NT2/D1 (cell line): ENCODE measurements at regions not wholly inside any gene's neighbourhood (a gene's known extent, or its start where the extent isn't known, plus 50 kb on each side); places are given as distances from the start of the nearest gene placed in this dataset.

ENCODE experiments used
- DNase-seq: peaks from one replicate; pipeline ENCODE4 v3.0.0-alpha.2; 2011; ENCODE audit warnings: low read depth, low spot score
- H3K27me3 ChIP-seq: 2 replicates; pipeline ENCODE4 v1.6.0; 2011; ENCODE audit warnings: mild to moderate bottlenecking; ENCODE audit not compliant: insufficient read length, insufficient read depth
- H3K36me3 ChIP-seq: 2 replicates; pipeline ENCODE4 v1.6.1; 2011; ENCODE audit warnings: mild to moderate bottlenecking, low read length, mixed read lengths; ENCODE audit not compliant: insufficient read depth, insufficient read length
- H3K4me1 ChIP-seq: 2 replicates; pipeline ENCODE4 v1.5.1; 2011; ENCODE audit not compliant: insufficient read depth, insufficient read length
- H3K4me3 ChIP-seq: 2 replicates; pipeline ENCODE4 v1.5.1; 2011; ENCODE audit warnings: low read depth; ENCODE audit not compliant: insufficient read length
- H3K9ac ChIP-seq: 2 replicates; pipeline ENCODE4 v1.6.0; 2011; ENCODE audit warnings: low read depth; ENCODE audit not compliant: insufficient read length
- H3K9me3 ChIP-seq: 2 replicates; pipeline ENCODE4 v1.5.1; 2011; ENCODE audit warnings: mild to moderate bottlenecking, low read length; ENCODE audit not compliant: insufficient read depth
- SUZ12 ChIP-seq: IDR thresholded peaks from 2 replicates; pipeline ENCODE4 v1.6.1; 2011; ENCODE audit not compliant: insufficient read length, insufficient read depth; ENCODE audit errors: extremely low read depth
- YY1 ChIP-seq: IDR thresholded peaks from 2 replicates; pipeline ENCODE4 v1.6.1; 2011; ENCODE audit not compliant: insufficient read length, insufficient read depth
- ZNF274 ChIP-seq: IDR thresholded peaks from 2 replicates; pipeline ENCODE4 v1.6.1; 2011; ENCODE audit warnings: mild to moderate bottlenecking, low read depth, low read length

GRCh38 chr7:28347475-28348318, 64.6 kb upstream of the CREB5 start:
- Histone ChIP-seq H3K9me3 (no peaks in the 10 kb centered on the region), H3K9ac (no peak overlapping the region), H3K36me3 (no peaks in the 10 kb centered on the region), H3K4me3 (no peak overlapping the region), H3K4me1 (no peaks in the 10 kb centered on the region), H3K27me3 (no peaks in the 10 kb centered on the region)
- no peak for TF ChIP-seq SUZ12
- no peak for TF ChIP-seq ZNF274
- TF ChIP-seq YY1 = no peak
- no peak for DNase-seq

- Histone ChIP-seq H3K27me3 (no peaks in the 10 kb centered on the region), H3K9me3 (no peaks in the 10 kb centered on the region), H3K36me3 (no peaks in the 10 kb centered on the region), H3K4me3 (no peak overlapping the region), H3K4me1 (no peaks in the 10 kb centered on the region), H3K9ac (no peak overlapping the region)
- no peak for DNase-seq
- no peak for TF ChIP-seq ZNF274
- TF ChIP-seq SUZ12 = no peak
Observed at GRCh38 chr7:28348636-28349035, 63.7 kb upstream of the CREB5 start.

- no peak for TF ChIP-seq SUZ12
- TF ChIP-seq ZNF274 = no peak
- no peak for TF ChIP-seq YY1
- Histone ChIP-seq H3K9me3 (no peaks in the 10 kb centered on the region), H3K9ac (no peak overlapping the region), H3K36me3 (no peaks in the 10 kb centered on the region), H3K4me1 (no peaks in the 10 kb centered on the region), H3K27me3 (no peaks in the 10 kb centered on the region), H3K4me3 (no peak overlapping the region)
- DNase-seq = no peak
Observed at GRCh38 chr7:28349637-28350036, 62.7 kb upstream of the CREB5 start.

- Histone ChIP-seq H3K4me1 (no peaks in the 10 kb centered on the region), H3K9me3 (no peaks in the 10 kb centered on the region), H3K27me3 (no peaks in the 10 kb centered on the region), H3K4me3 (no peak overlapping the region), H3K9ac (no peak overlapping the region), H3K36me3 (no peaks in the 10 kb centered on the region)
- no peak for DNase-seq
- TF ChIP-seq SUZ12 = no peak
- TF ChIP-seq YY1 = no peak
- no peak for TF ChIP-seq ZNF274
Observed at GRCh38 chr7:28350662-28351061, 61.7 kb upstream of the CREB5 start.

- H3K9ac ChIP-seq = no peak overlapping the region
- DNase-seq = no peak
- H3K9me3 ChIP-seq = no peaks in the 10 kb centered on the region
- no peak overlapping the region for H3K4me3 ChIP-seq
- H3K4me1 ChIP-seq = peaks cover under 1% of the 10 kb centered on the region
- no peak for TF ChIP-seq YY1
- TF ChIP-seq SUZ12 = no peak
- no peak for TF ChIP-seq ZNF274
- no peaks in the 10 kb centered on the region for H3K36me3 ChIP-seq
- H3K27me3 ChIP-seq = no peaks in the 10 kb centered on the region
Observed at GRCh38 chr7:28351450-28351849, 60.9 kb upstream of the CREB5 start.

- no peaks in the 10 kb centered on the region for H3K9me3 ChIP-seq
- no peaks in the 10 kb centered on the region for H3K36me3 ChIP-seq
- H3K4me1 ChIP-seq = peaks cover 6% of the 10 kb centered on the region
- H3K4me3 ChIP-seq = no peak overlapping the region
- H3K27me3 ChIP-seq = no peaks in the 10 kb centered on the region
- TF ChIP-seq YY1 (no peak), SUZ12 (no peak), ZNF274 (no peak)
- H3K9ac ChIP-seq = no peak overlapping the region
- DNase-seq = no peak
Observed at GRCh38 chr7:28354601-28355402, 57.5 kb upstream of the CREB5 start.
